ENCODE measurements at regions not wholly inside any gene's neighbourhood (a gene's known extent, or its start where the extent isn't known, plus 50 kb on each side); places are given as distances from the start of the nearest gene placed in this dataset.

- H3K36me3 ChIP-seq (ENCODE audit: low read depth, missing control alignments) = no peaks in the 10 kb centered on the region
- H3K27ac ChIP-seq = peak overlapping the region; percentile 17 to 57
- intact Hi-C loops (cut with DNase I; ENCODE audit: low total_unique reads) = no loop called here
- no peaks in the 10 kb centered on the region for H3K9me3 ChIP-seq
- no peaks in the 10 kb centered on the region for H3K27me3 ChIP-seq
- H3K4me3 ChIP-seq = no peak overlapping the region
- DNase-seq = peak; percentile 90
- H3K4me1 ChIP-seq = peaks cover 3% of the 10 kb centered on the region
- WGBS, 2 donors = 43 to 50% methylated on average over 4 of the region's 4 CpGs
- TF ChIP-seq CTCF (IDR thresholded peaks at IDR 0.05) (no peak), POLR2A (IDR thresholded peaks at IDR 0.05) (no peak)
These were observed 567.8 kb upstream of the KLHL29 start for GRCh38 chr2:22817197-22817596.

GRCh38 chr2:22821458-22821857, 563.5 kb upstream of the KLHL29 start:
- peaks cover 3% of the 10 kb centered on the region for H3K4me1 ChIP-seq
- 74 to 77% methylated on average over 2 of the region's 2 CpGs for WGBS, 2 donors
- no peak overlapping the region for H3K4me3 ChIP-seq
- TF ChIP-seq POLR2A (IDR thresholded peaks at IDR 0.05) (no peak), CTCF (IDR thresholded peaks at IDR 0.05) (no peak)
- H3K36me3 ChIP-seq (ENCODE audit: low read depth, missing control alignments) = no peaks in the 10 kb centered on the region
- DNase-seq = no peak
- H3K27ac ChIP-seq = no peak overlapping the region
- H3K9me3 ChIP-seq = no peaks in the 10 kb centered on the region
- no peaks in the 10 kb centered on the region for H3K27me3 ChIP-seq
- intact Hi-C loops (cut with DNase I; ENCODE audit: low total_unique reads) = no loop called here

- H3K36me3 ChIP-seq (ENCODE audit: low read depth, missing control alignments) = no peaks in the 10 kb centered on the region
- intact Hi-C loops (cut with DNase I; ENCODE audit: low total_unique reads) = no loop called here
- no peak for DNase-seq
- no peak overlapping the region for H3K27ac ChIP-seq
- no peaks in the 10 kb centered on the region for H3K27me3 ChIP-seq
- no peaks in the 10 kb centered on the region for H3K9me3 ChIP-seq
- 87 to 91% methylated on average over 1 of the region's 1 CpG for WGBS, 2 donors
- TF ChIP-seq POLR2A (IDR thresholded peaks at IDR 0.05) (no peak), CTCF (IDR thresholded peaks at IDR 0.05) (no peak)
- no peaks in the 10 kb centered on the region for H3K4me1 ChIP-seq
- no peak overlapping the region for H3K4me3 ChIP-seq
These were observed 562.1 kb upstream of the KLHL29 start for GRCh38 chr2:22822835-22823234.

- Histone ChIP-seq H3K27ac (no peak overlapping the region), H3K4me3 (no peak overlapping the region), H3K4me1 (no peaks in the 10 kb centered on the region), H3K9me3 (no peaks in the 10 kb centered on the region), H3K36me3 (ENCODE audit: low read depth, missing control alignments) (no peaks in the 10 kb centered on the region), H3K27me3 (no peaks in the 10 kb centered on the region)
- no peak for TF ChIP-seq POLR2A (IDR thresholded peaks at IDR 0.05)
- TF ChIP-seq CTCF (IDR thresholded peaks at IDR 0.05) = no peak
- no peak for DNase-seq
- 91 to 95% methylated on average over 4 of the region's 4 CpGs for WGBS, 2 donors
- intact Hi-C loops (cut with DNase I; ENCODE audit: low total_unique reads) = no loop called here
These were observed 560.4 kb upstream of the KLHL29 start for GRCh38 chr2:22824618-22825017.

GRCh38 chr2:22826703-22827102, 558.3 kb upstream of the KLHL29 start:
- Histone ChIP-seq H3K9me3 (no peaks in the 10 kb centered on the region), H3K4me1 (no peaks in the 10 kb centered on the region), H3K27me3 (no peaks in the 10 kb centered on the region), H3K4me3 (no peak overlapping the region), H3K27ac (no peak overlapping the region), H3K36me3 (ENCODE audit: low read depth, missing control alignments) (no peaks in the 10 kb centered on the region)
- intact Hi-C loops (cut with DNase I; ENCODE audit: low total_unique reads) = no loop called here
- 95 to 100% methylated on average over 1 of the region's 1 CpG for WGBS, 2 donors
- no peak for TF ChIP-seq POLR2A (IDR thresholded peaks at IDR 0.05)
- TF ChIP-seq CTCF (IDR thresholded peaks at IDR 0.05) = no peak
- no peak for DNase-seq

All from testis (tissue), 2 donors.